ENCODE measurements at regions not wholly inside any gene's neighbourhood (a gene's known extent, or its start where the extent isn't known, plus 50 kb on each side); places are given as distances from the start of the nearest gene placed in this dataset.
"Not testable (repeated sequence)": the region's sequence is repeated elsewhere in the genome, so short reads cannot be mapped to it uniquely, and the experiment has no call there.

- Histone ChIP-seq H3K36me3 (no peaks in the 10 kb centered on the region), H3K4me3 (no peak overlapping the region), H3K27me3 (ENCODE audit: low read depth) (no peaks in the 10 kb centered on the region), H3K9me3 (replicated peaks) (peaks cover 21% of the 10 kb centered on the region), H3K4me1 (no peaks in the 10 kb centered on the region), H3K27ac (replicated peaks) (no peak overlapping the region)
- intact Hi-C loops (cut with micrococcal nuclease), result no loop called here
- no peak for DNase-seq
- TF ChIP-seq CTCF (IDR thresholded peaks at IDR 0.05; ENCODE audit: borderline replicate concordance), result no peak
Measured at GRCh38 chr1:116842654-116843053, 67.1 kb upstream of the PTGFRN start.

- TF ChIP-seq CTCF (IDR thresholded peaks at IDR 0.05; ENCODE audit: borderline replicate concordance), result no peak
Measured at GRCh38 chr1:116844775-116845174, 64.9 kb upstream of the PTGFRN start.

GRCh38 chr1:116847190-116847589, 62.5 kb upstream of the PTGFRN start:
- H3K4me3 ChIP-seq, result no peak overlapping the region
- DNase-seq, result no peak
- no peaks in the 10 kb centered on the region for H3K27me3 ChIP-seq (ENCODE audit: low read depth)
- peak overlapping the region; percentile 61 for H3K27ac ChIP-seq (replicated peaks)
- TF ChIP-seq CTCF (IDR thresholded peaks at IDR 0.05; ENCODE audit: borderline replicate concordance), result no peak
- H3K36me3 ChIP-seq, result no peaks in the 10 kb centered on the region
- intact Hi-C loops (cut with micrococcal nuclease), result no loop called here
- peaks cover 20% of the 10 kb centered on the region for H3K9me3 ChIP-seq (replicated peaks)
- no peaks in the 10 kb centered on the region for H3K4me1 ChIP-seq

More at GRCh38 chr1:116844775-116845174, 64.9 kb upstream of the PTGFRN start:
- Histone ChIP-seq H3K4me1 (no peaks in the 10 kb centered on the region), H3K4me3 (no peak overlapping the region), H3K36me3 (no peaks in the 10 kb centered on the region), H3K27ac (replicated peaks) (no peak overlapping the region), H3K9me3 (replicated peaks) (peaks cover 20% of the 10 kb centered on the region), H3K27me3 (ENCODE audit: low read depth) (no peaks in the 10 kb centered on the region)
- intact Hi-C loops (cut with micrococcal nuclease), result no loop called here
- DNase-seq, result no peak

- peak; percentile 53 for DNase-seq
- H3K27ac ChIP-seq (replicated peaks), result peak overlapping the region; percentile 61
Measured at GRCh38 chr1:116847688-116848531, 61.8 kb upstream of the PTGFRN start.

GRCh38 chr1:116850436-116850835, 59.3 kb upstream of the PTGFRN start:
- H3K9me3 ChIP-seq (replicated peaks), result no peaks in the 10 kb centered on the region
- DNase-seq, result no peak
- intact Hi-C loops (cut with micrococcal nuclease), result loop anchor here (5.0 kb wide), 1 partner anchor 207 kb away; no protein-coding TSS in a partner anchor
- H3K27ac ChIP-seq (replicated peaks), result no peak overlapping the region
- H3K36me3 ChIP-seq, result no peaks in the 10 kb centered on the region
- no peaks in the 10 kb centered on the region for H3K27me3 ChIP-seq (ENCODE audit: low read depth)
- TF ChIP-seq CTCF (IDR thresholded peaks at IDR 0.05; ENCODE audit: borderline replicate concordance), result no peak
- peaks cover 12% of the 10 kb centered on the region for H3K4me1 ChIP-seq
- no peak overlapping the region for H3K4me3 ChIP-seq

More at GRCh38 chr1:116847688-116848531, 61.8 kb upstream of the PTGFRN start:
- Histone ChIP-seq H3K4me3 (no peak overlapping the region), H3K9me3 (replicated peaks) (peaks cover 14% of the 10 kb centered on the region), H3K36me3 (no peaks in the 10 kb centered on the region), H3K27me3 (ENCODE audit: low read depth) (no peaks in the 10 kb centered on the region), H3K4me1 (no peaks in the 10 kb centered on the region)
- intact Hi-C loops (cut with micrococcal nuclease), result no loop called here
- TF ChIP-seq CTCF (IDR thresholded peaks at IDR 0.05; ENCODE audit: borderline replicate concordance), result no peak

GRCh38 chr1:116851189-116851588, 58.5 kb upstream of the PTGFRN start:
- not testable (repeated sequence) for H3K27me3 ChIP-seq (ENCODE audit: low read depth); H3K36me3 ChIP-seq; DNase-seq; H3K9me3 ChIP-seq (replicated peaks); H3K27ac ChIP-seq (replicated peaks); H3K4me3 ChIP-seq
- peaks cover 19% of the 10 kb centered on the region for H3K4me1 ChIP-seq
- intact Hi-C loops (cut with micrococcal nuclease), result loop anchor here (5.0 kb wide), 1 partner anchor 206 kb away; no protein-coding TSS in a partner anchor

All from left ventricle myocardium inferior (tissue), 1 donor.